ENCODE measurements at regions not wholly inside any gene's neighbourhood (a gene's known extent, or its start where the extent isn't known, plus 50 kb on each side); places are given as distances from the start of the nearest gene placed in this dataset.

GRCh38 chr1:63269571-63269970 is 52.8 kb upstream of the FOXD3 start:
- TF ChIP-seq CTCF (IDR thresholded peaks at IDR 0.05) (no peak), POLR2A (IDR thresholded peaks at IDR 0.05) (no peak)
